Breast epithelium (tissue), 3 donors: ENCODE measurements at regions not wholly inside any gene's neighbourhood (a gene's known extent, or its start where the extent isn't known, plus 50 kb on each side); places are given as distances from the start of the nearest gene placed in this dataset.

Experiments used
- CTCF ChIP-seq, 3 donors: fragments of 450-650 bp; IDR thresholded peaks; one replicate each; pipeline ENCODE4 v1.5.1; 2016 to 2017; ENCODE audit warnings: antibody characterized with exemption in 3 of 3, mild to moderate bottlenecking in 3 of 3, moderate library complexity in 3 of 3
- POLR2A ChIP-seq: fragments of 450-650 bp; IDR thresholded peaks from one replicate; pipeline ENCODE4 v1.6.1; 2016; ENCODE audit warnings: antibody characterized with exemption, mild to moderate bottlenecking, moderate library complexity

GRCh38 chr5:84764227-84764626 is 379.5 kb upstream of the EDIL3 start:
- TF ChIP-seq CTCF (IDR thresholded peaks at IDR 0.05): no peak
- no peak for TF ChIP-seq POLR2A
